ENCODE measurements at regions not wholly inside any gene's neighbourhood (a gene's known extent, or its start where the extent isn't known, plus 50 kb on each side); places are given as distances from the start of the nearest gene placed in this dataset.

GRCh38 chr20:51233345-51233744 lies 210.4 kb upstream of the KCNG1 start:
- no peaks in the 10 kb centered on the region for H3K27me3 ChIP-seq (replicated peaks)
- H3K36me3 ChIP-seq (replicated peaks), result no peaks in the 10 kb centered on the region
- in situ Hi-C loops (cut with HindIII; ENCODE audit: low pct_ligation_motif_present, low sequenced_read_pairs), result no loop called here

DNA sequence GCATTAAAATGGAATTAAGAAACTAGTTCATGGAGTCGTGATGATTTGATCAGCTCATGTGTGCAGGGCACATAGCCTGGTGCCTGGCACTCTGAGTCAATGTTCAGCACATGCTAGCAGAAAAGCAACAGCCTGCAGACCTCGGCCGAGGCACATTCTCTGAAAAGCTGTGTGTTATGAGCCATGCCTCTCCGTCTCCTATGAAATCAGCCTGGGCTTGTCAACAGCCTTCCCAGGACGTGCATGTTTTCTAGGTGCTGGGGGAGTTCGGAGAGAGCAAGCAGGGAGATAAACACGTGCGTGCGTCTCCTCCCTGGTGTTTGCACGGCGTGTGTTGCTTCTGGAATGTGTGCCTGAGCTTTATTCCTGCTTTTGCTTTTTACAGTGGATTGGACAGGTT lies 207.8 kb upstream of the KCNG1 start:
- in situ Hi-C loops (cut with HindIII; ENCODE audit: low pct_ligation_motif_present, low sequenced_read_pairs), result no loop called here
- Histone ChIP-seq H3K36me3 (replicated peaks) (no peaks in the 10 kb centered on the region), H3K27me3 (replicated peaks) (no peaks in the 10 kb centered on the region), H3K27ac (no peak overlapping the region), H3K4me3 (ENCODE audit: low read depth, low read length) (no peak overlapping the region)
- no peak for DNase-seq
- no peak for TF ChIP-seq CTCF (IDR thresholded peaks at IDR 0.05; ENCODE audit: low read depth, low read length, missing control alignments)

More at GRCh38 chr20:51233345-51233744, 210.4 kb upstream of the KCNG1 start:
- no peak overlapping the region for H3K27ac ChIP-seq
- no peak for DNase-seq
- H3K4me3 ChIP-seq (ENCODE audit: low read depth, low read length), result no peak overlapping the region
- no peak for TF ChIP-seq CTCF (IDR thresholded peaks at IDR 0.05; ENCODE audit: low read depth, low read length, missing control alignments)

GRCh38 chr20:51228763-51229162 lies 205.9 kb upstream of the KCNG1 start:
- H3K27me3 ChIP-seq (replicated peaks), result no peaks in the 10 kb centered on the region
- DNase-seq, result no peak
- in situ Hi-C loops (cut with HindIII; ENCODE audit: low pct_ligation_motif_present, low sequenced_read_pairs), result no loop called here
- no peak for TF ChIP-seq CTCF (IDR thresholded peaks at IDR 0.05; ENCODE audit: low read depth, low read length, missing control alignments)
- H3K4me3 ChIP-seq (ENCODE audit: low read depth, low read length), result no peak overlapping the region
- no peaks in the 10 kb centered on the region for H3K36me3 ChIP-seq (replicated peaks)
- H3K27ac ChIP-seq, result no peak overlapping the region

- no peaks in the 10 kb centered on the region for H3K27me3 ChIP-seq (replicated peaks)
- no peak for DNase-seq
- in situ Hi-C loops (cut with HindIII; ENCODE audit: low pct_ligation_motif_present, low sequenced_read_pairs), result no loop called here
- H3K36me3 ChIP-seq (replicated peaks), result no peaks in the 10 kb centered on the region
- H3K27ac ChIP-seq, result no peak overlapping the region
- TF ChIP-seq CTCF (IDR thresholded peaks at IDR 0.05; ENCODE audit: low read depth, low read length, missing control alignments), result no peak
- no peak overlapping the region for H3K4me3 ChIP-seq (ENCODE audit: low read depth, low read length)
These were observed 204.8 kb upstream of the KCNG1 start for GRCh38 chr20:51227744-51228143.

DNA sequence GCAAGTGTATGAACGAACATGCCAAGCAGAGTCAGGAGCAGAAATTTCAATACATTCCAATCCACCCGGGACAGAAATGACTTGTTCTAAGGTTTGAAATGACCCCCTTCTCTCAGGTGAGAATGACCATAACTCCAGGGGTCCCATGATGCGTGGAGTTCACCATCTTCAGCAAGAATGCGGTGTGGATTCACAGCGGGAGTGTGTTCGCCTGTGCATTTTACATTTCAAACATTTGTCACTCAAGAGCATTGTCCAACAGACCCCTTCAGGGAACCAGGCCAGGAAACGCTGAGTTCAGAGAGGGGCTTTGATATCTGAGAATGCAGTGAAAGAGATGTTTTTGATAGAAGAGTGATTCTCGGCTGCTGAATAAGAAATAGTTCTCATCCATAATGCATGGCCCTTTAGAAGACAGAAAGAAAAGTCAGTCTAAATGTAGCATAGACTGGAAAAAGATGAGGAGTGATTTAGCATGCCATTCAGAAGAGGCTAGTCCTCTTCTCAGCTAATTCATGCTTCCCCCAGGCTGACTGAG lies 200.3 kb upstream of the KCNG1 start:
- in situ Hi-C loops (cut with HindIII; ENCODE audit: low pct_ligation_motif_present, low sequenced_read_pairs), result no loop called here
- Histone ChIP-seq H3K36me3 (replicated peaks) (no peaks in the 10 kb centered on the region), H3K27me3 (replicated peaks) (no peaks in the 10 kb centered on the region), H3K27ac (no peak overlapping the region), H3K4me3 (ENCODE audit: low read depth, low read length) (no peak overlapping the region)
- no peak for DNase-seq
- no peak for TF ChIP-seq CTCF (IDR thresholded peaks at IDR 0.05; ENCODE audit: low read depth, low read length, missing control alignments)

DNA sequence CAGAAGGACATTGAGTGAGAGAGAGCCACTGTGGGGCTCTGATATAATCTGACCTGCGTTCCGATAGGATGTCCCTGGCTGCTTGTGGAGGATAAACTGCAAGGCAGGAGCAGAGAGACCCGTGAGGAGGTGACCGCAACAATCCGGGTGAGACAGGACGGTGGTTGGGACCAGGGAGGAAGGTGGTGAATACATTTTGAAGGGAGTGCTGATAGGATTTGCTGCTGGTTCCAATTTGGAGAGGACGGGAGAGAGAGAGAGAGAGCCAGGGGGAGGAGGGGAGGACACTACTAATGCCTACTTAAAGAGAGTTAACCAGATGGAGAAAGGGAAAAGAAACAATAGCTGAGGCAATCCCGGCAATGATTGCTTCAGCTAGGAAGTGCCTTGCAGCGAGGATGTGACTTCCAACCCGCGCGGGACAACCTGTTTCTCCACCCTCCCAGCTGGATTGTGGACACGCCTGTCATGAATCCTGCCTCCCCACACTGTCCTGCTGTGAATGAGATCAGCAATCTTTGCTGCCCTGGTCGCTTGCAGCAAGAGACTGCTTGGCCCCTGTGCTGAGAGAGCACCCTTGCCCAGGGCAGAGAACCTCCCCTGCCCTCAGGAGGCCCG lies 199.0 kb upstream of the KCNG1 start:
- H3K4me3 ChIP-seq (ENCODE audit: low read depth, low read length), result no peak overlapping the region
- in situ Hi-C loops (cut with HindIII; ENCODE audit: low pct_ligation_motif_present, low sequenced_read_pairs), result no loop called here
- no peak for TF ChIP-seq CTCF (IDR thresholded peaks at IDR 0.05; ENCODE audit: low read depth, low read length, missing control alignments)

More for the DNA sequence above, 199.0 kb upstream of the KCNG1 start:
- H3K36me3 ChIP-seq (replicated peaks), result no peaks in the 10 kb centered on the region
- H3K27me3 ChIP-seq (replicated peaks), result no peaks in the 10 kb centered on the region
- no peak for DNase-seq
- H3K27ac ChIP-seq, result no peak overlapping the region
